Liver (tissue), 8 donors: ENCODE measurements at regions not wholly inside any gene's neighbourhood (a gene's known extent, or its start where the extent isn't known, plus 50 kb on each side); places are given as distances from the start of the nearest gene placed in this dataset.

Experiments used
- DNase-seq: peaks from one replicate; pipeline ENCODE4 v3.0.0-alpha.2; 2017; ENCODE audit warnings: low spot score
- H3K27ac ChIP-seq, 2 donors: one replicate each; pipeline ENCODE4 v1.7.0; 2013; ENCODE audit warnings: inconsistent platforms in 2 of 2, low read length in 2 of 2, control low read depth in 1 of 2, low read depth in 1 of 2, mild to moderate bottlenecking in 1 of 2
- H3K27me3 ChIP-seq, 4 donors: one replicate each; pipeline versions ENCODE4 v1.6.1 to v1.7.0; 2013; ENCODE audit warnings: low read length in 3 of 4, inconsistent platforms in 1 of 4, mild to moderate bottlenecking in 1 of 4, moderate library complexity in 1 of 4; ENCODE audit not compliant: control insufficient read depth in 4 of 4, insufficient read depth in 4 of 4
- H3K36me3 ChIP-seq, 4 donors: one replicate each; pipeline versions ENCODE4 v1.6.1 to v1.7.0; 2013; ENCODE audit warnings: low read length in 3 of 4, mild to moderate bottlenecking in 3 of 4, low read depth in 1 of 4, moderate library complexity in 1 of 4; ENCODE audit not compliant: control insufficient read depth in 4 of 4, insufficient read depth in 3 of 4
- H3K4me1 ChIP-seq, 4 donors: one replicate each; pipeline versions ENCODE4 v1.6.1 to v1.7.0; 2013; ENCODE audit warnings: low read length in 3 of 4, mild to moderate bottlenecking in 3 of 4, moderate library complexity in 1 of 4; ENCODE audit not compliant: control insufficient read depth in 4 of 4, insufficient read depth in 4 of 4
- H3K4me3 ChIP-seq, 3 donors: one replicate each; pipeline versions ENCODE4 v1.6.1 to v1.7.0; 2013; ENCODE audit warnings: low read length in 3 of 3, control low read depth in 1 of 3, low read depth in 1 of 3, mild to moderate bottlenecking in 1 of 3
- H3K9ac ChIP-seq, 2 donors: one replicate each; pipeline ENCODE4 v1.7.0; 2013; ENCODE audit warnings: low read length in 2 of 2, mild to moderate bottlenecking in 2 of 2, moderate library complexity in 2 of 2, control low read depth in 1 of 2, low read depth in 1 of 2
- H3K9me3 ChIP-seq, 4 donors: one replicate each; pipeline versions ENCODE4 v1.6.1 to v1.7.0; 2013; ENCODE audit warnings: low read length in 3 of 4; ENCODE audit not compliant: control insufficient read depth in 4 of 4
- CTCF ChIP-seq: fragments of 150-350 bp; IDR thresholded peaks from 2 replicates; pipeline ENCODE4 v1.5.1; 2017; ENCODE audit warnings: improper control_type of control experiment, low read depth, low read length; ENCODE audit not compliant: missing input control
- EGR1 ChIP-seq, 2 donors: IDR thresholded peaks; 2 replicates each; pipeline ENCODE4 v1.6.1; 2016 to 2018; ENCODE audit warnings: antibody characterized with exemption in 2 of 2, low read depth in 2 of 2
- FOXA1 ChIP-seq: IDR thresholded peaks from 2 replicates; pipeline ENCODE4 v1.6.1; 2016; ENCODE audit warnings: antibody characterized with exemption
- FOXA2 ChIP-seq: IDR thresholded peaks from 2 replicates; pipeline ENCODE4 v1.6.1; 2016; ENCODE audit warnings: antibody characterized with exemption
- GABPA ChIP-seq, 2 donors: IDR thresholded peaks in 1 of 2; conservative IDR thresholded peaks in 1 of 2; 2 replicates each; pipeline ENCODE4 v1.6.1; 2016; ENCODE audit warnings: antibody characterized with exemption in 2 of 2, mild to moderate bottlenecking in 1 of 2, moderate library complexity in 1 of 2
- HNF4A ChIP-seq, 2 donors: conservative IDR thresholded peaks; 2 replicates each; pipeline ENCODE4 v1.6.1; 2016; ENCODE audit warnings: antibody characterized with exemption in 2 of 2, mild to moderate bottlenecking in 2 of 2
- HNF4G ChIP-seq: IDR thresholded peaks from 2 replicates; pipeline ENCODE4 v1.6.1; 2016; ENCODE audit warnings: antibody characterized with exemption
- JUND ChIP-seq, 2 donors: IDR thresholded peaks; 2 replicates each; pipeline ENCODE4 v1.6.1; 2016; ENCODE audit warnings: antibody characterized with exemption in 2 of 2
- NR2F2 ChIP-seq: IDR thresholded peaks from 2 replicates; pipeline ENCODE4 v1.6.1; 2016; ENCODE audit warnings: antibody characterized with exemption
- RAD21 ChIP-seq, 2 donors: IDR thresholded peaks; 2 replicates each; pipeline ENCODE4 v1.6.1; 2016; ENCODE audit warnings: antibody characterized with exemption in 2 of 2, mild to moderate bottlenecking in 2 of 2
- REST ChIP-seq: IDR thresholded peaks from 2 replicates; pipeline ENCODE4 v1.6.1; 2016; ENCODE audit warnings: antibody characterized with exemption, mild to moderate bottlenecking
- RXRA ChIP-seq, 2 donors: IDR thresholded peaks; 2 replicates each; pipeline ENCODE4 v1.6.1; 2017 to 2018; ENCODE audit warnings: antibody characterized with exemption in 2 of 2, mild to moderate bottlenecking in 1 of 2
- SP1 ChIP-seq: IDR thresholded peaks from 2 replicates; pipeline ENCODE4 v1.6.1; 2018; ENCODE audit warnings: antibody characterized with exemption, mild to moderate bottlenecking
- TAF1 ChIP-seq: conservative IDR thresholded peaks from 2 replicates; pipeline ENCODE4 v1.6.1; 2016; ENCODE audit warnings: antibody characterized with exemption, mild to moderate bottlenecking
- YY1 ChIP-seq: IDR thresholded peaks from 2 replicates; pipeline ENCODE4 v1.6.1; 2016; ENCODE audit warnings: antibody characterized with exemption, mild to moderate bottlenecking
- WGBS: extraction: QIAGEN DNeasy Blood & Tissue Kit; methylation state at CpG from one replicate; pipeline ENCODE4 v1.1.7; 2013; 5-methylcytosine and 5-hydroxymethylcytosine counted together
- TF ChIP-seq, protein P1 (sequence below): IDR thresholded peaks from 2 replicates; pipeline ENCODE4 v1.6.1; 2016; ENCODE audit warnings: antibody characterized with exemption
- TF ChIP-seq, protein P2 (sequence below): IDR thresholded peaks from 2 replicates; pipeline ENCODE4 v1.6.1; 2016; ENCODE audit warnings: antibody characterized with exemption
- TF ChIP-seq, protein P3 (sequence below): IDR thresholded peaks from 2 replicates; pipeline ENCODE4 v1.6.1; 2016; ENCODE audit warnings: antibody characterized with exemption
- donor health status: healthy.
- donor health status: healthy.
- donor health status: healthy.
- donor health status: healthy.
- donor health status: healthy.

- TF ChIP-seq, protein P1, sequence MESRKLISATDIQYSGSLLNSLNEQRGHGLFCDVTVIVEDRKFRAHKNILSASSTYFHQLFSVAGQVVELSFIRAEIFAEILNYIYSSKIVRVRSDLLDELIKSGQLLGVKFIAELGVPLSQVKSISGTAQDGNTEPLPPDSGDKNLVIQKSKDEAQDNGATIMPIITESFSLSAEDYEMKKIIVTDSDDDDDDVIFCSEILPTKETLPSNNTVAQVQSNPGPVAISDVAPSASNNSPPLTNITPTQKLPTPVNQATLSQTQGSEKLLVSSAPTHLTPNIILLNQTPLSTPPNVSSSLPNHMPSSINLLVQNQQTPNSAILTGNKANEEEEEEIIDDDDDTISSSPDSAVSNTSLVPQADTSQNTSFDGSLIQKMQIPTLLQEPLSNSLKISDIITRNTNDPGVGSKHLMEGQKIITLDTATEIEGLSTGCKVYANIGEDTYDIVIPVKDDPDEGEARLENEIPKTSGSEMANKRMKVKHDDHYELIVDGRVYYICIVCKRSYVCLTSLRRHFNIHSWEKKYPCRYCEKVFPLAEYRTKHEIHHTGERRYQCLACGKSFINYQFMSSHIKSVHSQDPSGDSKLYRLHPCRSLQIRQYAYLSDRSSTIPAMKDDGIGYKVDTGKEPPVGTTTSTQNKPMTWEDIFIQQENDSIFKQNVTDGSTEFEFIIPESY: no peak
- no peak for TF ChIP-seq FOXA1
Observed at GRCh38 chr3:127501177-127501576, 89.4 kb downstream of the TPRA1 start (continued).

GRCh38 chr3:127497676-127498075 lies 92.9 kb downstream of the TPRA1 start:
- H3K27ac ChIP-seq: no peak overlapping the region
- no peak overlapping the region for H3K4me3 ChIP-seq
- no peak overlapping the region for H3K9ac ChIP-seq
- no peaks in the 10 kb centered on the region for H3K4me1 ChIP-seq
- WGBS: 84% methylated on average over 2 of the region's 2 CpGs
- peaks cover 0 to 3% (median 0%) of the 10 kb centered on the region in 4 donors for H3K9me3 ChIP-seq
- H3K27me3 ChIP-seq: no peaks in the 10 kb centered on the region
- TF ChIP-seq HNF4G: no peak
- DNase-seq: no peak
- H3K36me3 ChIP-seq: no peaks in the 10 kb centered on the region

DNA sequence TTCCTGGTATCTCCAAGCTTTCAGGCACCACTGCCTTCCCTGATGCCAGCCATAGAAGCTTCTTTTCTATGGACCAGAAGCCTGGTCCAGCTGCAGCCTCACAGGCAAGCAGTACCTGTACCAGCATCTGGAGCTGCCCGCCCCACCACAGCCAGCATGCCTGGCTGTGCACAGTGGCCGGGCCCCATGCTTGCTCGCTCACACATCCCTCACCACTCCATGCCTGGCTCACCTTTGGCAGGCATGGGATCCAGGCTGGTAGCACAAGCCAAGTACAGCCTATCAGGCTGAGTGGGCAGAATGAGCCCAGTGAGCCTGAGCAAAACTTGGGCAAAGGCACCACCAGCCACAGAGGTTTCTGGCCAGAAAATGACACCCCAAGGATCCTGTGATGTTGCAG lies 93.4 kb downstream of the TPRA1 start:
- peaks cover 0 to 3% (median 0%) of the 10 kb centered on the region in 4 donors for H3K9me3 ChIP-seq
- TF ChIP-seq FOXA2 (no peak), RXRA (IDR thresholded peaks at IDR 0.05) (no peak), YY1 (no peak), NR2F2 (no peak), FOXA1 (no peak), CTCF (no peak), REST (no peak), HNF4G (no peak), EGR1 (IDR thresholded peaks at IDR 0.05; ENCODE audit: low read depth in 2 of 2) (no peak), SP1 (no peak), HNF4A (conservative IDR thresholded peaks at IDR 0.05) (no peak), TAF1 (no peak), RAD21 (IDR thresholded peaks at IDR 0.05) (no peak), JUND (IDR thresholded peaks at IDR 0.05) (no peak), GABPA (IDR thresholded peaks at IDR 0.05 in 1 of 2, conservative IDR thresholded peaks at IDR 0.05 in 1 of 2) (no peak)
- TF ChIP-seq, protein P2, sequence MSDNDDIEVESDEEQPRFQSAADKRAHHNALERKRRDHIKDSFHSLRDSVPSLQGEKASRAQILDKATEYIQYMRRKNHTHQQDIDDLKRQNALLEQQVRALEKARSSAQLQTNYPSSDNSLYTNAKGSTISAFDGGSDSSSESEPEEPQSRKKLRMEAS: no peak
- TF ChIP-seq, protein P1: no peak
- TF ChIP-seq, protein P3, sequence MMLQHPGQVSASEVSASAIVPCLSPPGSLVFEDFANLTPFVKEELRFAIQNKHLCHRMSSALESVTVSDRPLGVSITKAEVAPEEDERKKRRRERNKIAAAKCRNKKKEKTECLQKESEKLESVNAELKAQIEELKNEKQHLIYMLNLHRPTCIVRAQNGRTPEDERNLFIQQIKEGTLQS: no peak
- DNase-seq: no peak
- no peaks in the 10 kb centered on the region for H3K4me1 ChIP-seq
- H3K27me3 ChIP-seq: no peaks in the 10 kb centered on the region
- H3K27ac ChIP-seq: no peak overlapping the region
- WGBS: 93% methylated on average over 3 of the region's 3 CpGs
- H3K4me3 ChIP-seq: no peak overlapping the region
- H3K9ac ChIP-seq: no peak overlapping the region
- no peaks in the 10 kb centered on the region for H3K36me3 ChIP-seq
